Activated CD4-positive, alpha-beta T cell treated with anti-CD3 and anti-CD28 coated beads for 36 hours (primary cell): ENCODE measurements at regions not wholly inside any gene's neighbourhood (a gene's known extent, or its start where the extent isn't known, plus 50 kb on each side); places are given as distances from the start of the nearest gene placed in this dataset.
"Not testable (repeated sequence)": the region's sequence is repeated elsewhere in the genome, so short reads cannot be mapped to it uniquely, and the experiment has no call there.

Experiments used
- ATAC-seq: fragments of 200-7000 bp; cut with Tn5 transposase; one replicate; pipeline ENCODE4 v1.10.0; 2021; ENCODE audit warnings: mild to moderate bottlenecking, moderate library complexity
- CTCF ChIA-PET: fragments of 350-600 bp; sonication (Branson Sonifier 250); formaldehyde crosslinking; loops from one replicate; lab custom pipeline; 2021; ENCODE audit warnings: antibody characterized with exemption; lab: Charles Lee
- POLR2A ChIA-PET: fragments of 350-600 bp; sonication (Branson Sonifier 250); formaldehyde crosslinking; loops from one replicate; lab custom pipeline; 2021; ENCODE audit warnings: antibody characterized with exemption, inconsistent platforms; lab: Charles Lee
- DNase-seq: peaks from one replicate; pipeline ENCODE4 v3.0.0-alpha.2; 2020
- H3K27ac Mint-ChIP-seq: one replicate; pipeline ENCODE4 v1.8.0; 2021; ENCODE audit warnings: mixed read lengths
- H3K27me3 Mint-ChIP-seq: one replicate; pipeline ENCODE4 v1.8.0; 2021; ENCODE audit warnings: mixed read lengths
- H3K36me3 Mint-ChIP-seq: one replicate; pipeline ENCODE4 v1.8.0; 2021; ENCODE audit warnings: low read depth, mixed read lengths
- H3K4me1 Mint-ChIP-seq: one replicate; pipeline ENCODE4 v1.8.0; 2021; ENCODE audit warnings: mixed read lengths
- H3K4me3 Mint-ChIP-seq: one replicate; pipeline ENCODE4 v1.8.0; 2021; ENCODE audit warnings: mild to moderate bottlenecking, moderate library complexity, mixed read lengths
- H3K9me3 Mint-ChIP-seq: one replicate; pipeline ENCODE4 v1.8.0; 2021; ENCODE audit warnings: low read depth, mixed read lengths
- intact Hi-C, 2 experiments: fragments of 100-400 bp; cut with DNase I in 1 of 2; cut with micrococcal nuclease in 1 of 2; formaldehyde crosslinking; loops; one replicate each; pipeline versions ENCODE4 v1.14.2 to v1.15.1; 2022 to 2024; cut with DNase I, micrococcal nuclease

GRCh38 chr3:118108201-118108600 is 926.4 kb downstream of the IGSF11 start:
- intact Hi-C loops = no loop called here
- H3K27me3 Mint-ChIP-seq = no peaks in the 10 kb centered on the region
- CTCF ChIA-PET = no interaction called here

GRCh38 chr3:118108769-118109168 is 925.9 kb downstream of the IGSF11 start:
- intact Hi-C loops = no loop called here
- ATAC-seq (no peak), DNase-seq (no peak)
- no peaks in the 10 kb centered on the region for H3K4me1 Mint-ChIP-seq
- H3K36me3 Mint-ChIP-seq = no peaks in the 10 kb centered on the region
- H3K27ac Mint-ChIP-seq = no peak overlapping the region
- no peaks in the 10 kb centered on the region for H3K27me3 Mint-ChIP-seq
- peaks cover 11% of the 10 kb centered on the region for H3K9me3 Mint-ChIP-seq
- H3K4me3 Mint-ChIP-seq = no peak overlapping the region
- ChIA-PET POLR2A (no interaction called here), CTCF (no interaction called here)

More at GRCh38 chr3:118108201-118108600, 926.4 kb downstream of the IGSF11 start:
- Mint-ChIP-seq H3K9me3 (peaks cover 12% of the 10 kb centered on the region), H3K4me1 (no peaks in the 10 kb centered on the region), H3K27ac (no peak overlapping the region), H3K4me3 (no peak overlapping the region), H3K36me3 (no peaks in the 10 kb centered on the region)
- POLR2A ChIA-PET = no interaction called here
- ATAC-seq (no peak), DNase-seq (no peak)

- no peak overlapping the region for H3K4me3 Mint-ChIP-seq
- intact Hi-C loops = no loop called here
- H3K36me3 Mint-ChIP-seq = no peaks in the 10 kb centered on the region
- no peaks in the 10 kb centered on the region for H3K27me3 Mint-ChIP-seq
- H3K9me3 Mint-ChIP-seq = peaks cover 14% of the 10 kb centered on the region
- no peak for ATAC-seq
- ChIA-PET POLR2A (no interaction called here), CTCF (no interaction called here)
- no peak overlapping the region for H3K27ac Mint-ChIP-seq
- no peak for DNase-seq
- no peaks in the 10 kb centered on the region for H3K4me1 Mint-ChIP-seq
Measured at GRCh38 chr3:118110211-118110610, 924.4 kb downstream of the IGSF11 start.

- no peaks in the 10 kb centered on the region for H3K27me3 Mint-ChIP-seq
- ATAC-seq (no peak), DNase-seq (no peak)
- POLR2A ChIA-PET = no interaction called here
- H3K4me1 Mint-ChIP-seq = no peaks in the 10 kb centered on the region
- H3K27ac Mint-ChIP-seq = no peak overlapping the region
- H3K36me3 Mint-ChIP-seq = no peaks in the 10 kb centered on the region
- peaks cover 3% of the 10 kb centered on the region for H3K9me3 Mint-ChIP-seq
- no peak overlapping the region for H3K4me3 Mint-ChIP-seq
- intact Hi-C loops = no loop called here
- CTCF ChIA-PET = no interaction called here
Measured at GRCh38 chr3:118116991-118117390, 917.7 kb downstream of the IGSF11 start.

- Mint-ChIP-seq H3K27me3 (no peaks in the 10 kb centered on the region), H3K4me3 (no peak overlapping the region), H3K36me3 (no peaks in the 10 kb centered on the region), H3K9me3 (peaks cover 4% of the 10 kb centered on the region), H3K27ac (no peak overlapping the region), H3K4me1 (no peaks in the 10 kb centered on the region)
- DNase-seq (no peak), ATAC-seq (no peak)
- CTCF ChIA-PET = no interaction called here
- POLR2A ChIA-PET = no interaction called here
- intact Hi-C loops = no loop called here
Measured at GRCh38 chr3:118126751-118127150, 907.9 kb downstream of the IGSF11 start.

- ATAC-seq = no peak
- intact Hi-C loops = no loop called here
- ChIA-PET POLR2A (no interaction called here), CTCF (no interaction called here)
- Mint-ChIP-seq H3K4me1 (no peaks in the 10 kb centered on the region), H3K4me3 (no peak overlapping the region), H3K27me3 (no peaks in the 10 kb centered on the region), H3K27ac (no peak overlapping the region), H3K36me3 (no peaks in the 10 kb centered on the region), H3K9me3 (peaks cover 4% of the 10 kb centered on the region)
- DNase-seq = no peak
Measured at GRCh38 chr3:118127992-118128391, 906.7 kb downstream of the IGSF11 start.

GRCh38 chr3:118128886-118129285 is 905.8 kb downstream of the IGSF11 start:
- Mint-ChIP-seq H3K27ac (no peak overlapping the region), H3K4me3 (no peak overlapping the region), H3K9me3 (peaks cover 4% of the 10 kb centered on the region), H3K36me3 (no peaks in the 10 kb centered on the region), H3K4me1 (no peaks in the 10 kb centered on the region), H3K27me3 (no peaks in the 10 kb centered on the region)
- ChIA-PET CTCF (no interaction called here), POLR2A (no interaction called here)
- ATAC-seq (no peak), DNase-seq (no peak)
- intact Hi-C loops = no loop called here

- POLR2A ChIA-PET = no interaction called here
- Mint-ChIP-seq H3K9me3 (peaks cover 21% of the 10 kb centered on the region), H3K4me3 (no peak overlapping the region), H3K4me1 (no peaks in the 10 kb centered on the region), H3K27me3 (no peaks in the 10 kb centered on the region), H3K27ac (no peak overlapping the region), H3K36me3 (no peaks in the 10 kb centered on the region)
- CTCF ChIA-PET = no interaction called here
- no peak for DNase-seq
- no peak for ATAC-seq
- intact Hi-C loops = no loop called here
Measured at GRCh38 chr3:118137778-118138177, 896.9 kb downstream of the IGSF11 start.

- Mint-ChIP-seq H3K4me3 (no peak overlapping the region), H3K4me1 (no peaks in the 10 kb centered on the region), H3K27me3 (no peaks in the 10 kb centered on the region), H3K9me3 (peaks cover 9% of the 10 kb centered on the region), H3K36me3 (no peaks in the 10 kb centered on the region), H3K27ac (no peak overlapping the region)
- ATAC-seq (no peak), DNase-seq (no peak)
- intact Hi-C loops = no loop called here
- ChIA-PET CTCF (no interaction called here), POLR2A (no interaction called here)
Measured at GRCh38 chr3:118144919-118145318, 889.7 kb downstream of the IGSF11 start.

GRCh38 chr3:118146658-118147375 is 887.8 kb downstream of the IGSF11 start:
- no peak overlapping the region for H3K27ac Mint-ChIP-seq
- H3K4me3 Mint-ChIP-seq = no peak overlapping the region
- POLR2A ChIA-PET = interaction anchor here (0.6 kb wide), 1 partner anchor 296 kb away, joined by 3 read pairs; no protein-coding TSS in a partner anchor
- DNase-seq (no peak), ATAC-seq (no peak)
- CTCF ChIA-PET = no interaction called here
- intact Hi-C loops = no loop called here
- H3K9me3 Mint-ChIP-seq = peaks cover 7% of the 10 kb centered on the region
- H3K4me1 Mint-ChIP-seq = no peaks in the 10 kb centered on the region
- no peaks in the 10 kb centered on the region for H3K36me3 Mint-ChIP-seq
- H3K27me3 Mint-ChIP-seq = no peaks in the 10 kb centered on the region

- DNase-seq = no peak
- ATAC-seq = no peak
- Mint-ChIP-seq H3K9me3 (peaks cover 6% of the 10 kb centered on the region), H3K27ac (no peak overlapping the region), H3K27me3 (no peaks in the 10 kb centered on the region), H3K4me3 (no peak overlapping the region), H3K4me1 (no peaks in the 10 kb centered on the region), H3K36me3 (no peaks in the 10 kb centered on the region)
- ChIA-PET POLR2A (no interaction called here), CTCF (no interaction called here)
- intact Hi-C loops = no loop called here
Measured at GRCh38 chr3:118151164-118151563, 883.5 kb downstream of the IGSF11 start.

- H3K4me3 Mint-ChIP-seq, H3K4me1 Mint-ChIP-seq, H3K36me3 Mint-ChIP-seq, POLR2A ChIA-PET, H3K27me3 Mint-ChIP-seq, DNase-seq, H3K27ac Mint-ChIP-seq, ATAC-seq, intact Hi-C loops, CTCF ChIA-PET: not testable (repeated sequence)
- H3K9me3 Mint-ChIP-seq = peaks cover 19% of the 10 kb centered on the region
Measured at GRCh38 chr3:118162627-118163588, 871.7 kb downstream of the IGSF11 start.
